GM23248 (cell line): ENCODE measurements at regions not wholly inside any gene's neighbourhood (a gene's known extent, or its start where the extent isn't known, plus 50 kb on each side); places are given as distances from the start of the nearest gene placed in this dataset.

Experiments used
- DNase-seq: peaks from one replicate; pipeline ENCODE4 v3.0.0-alpha.2; 2015
- H2AFZ ChIP-seq: fragments of 200-600 bp; sonication (generic); 2 replicates; pipeline ENCODE4 v1.6.1; 2016; ENCODE audit warnings: antibody characterized with exemption
- H3F3A ChIP-seq: fragments of 200-600 bp; sonication (generic); 2 replicates; pipeline ENCODE4 v1.6.1; 2016; ENCODE audit warnings: mild to moderate bottlenecking, antibody characterized with exemption, mixed run types; ENCODE audit not compliant: insufficient read depth
- H3K27ac ChIP-seq: fragments of 200-600 bp; sonication (generic); 2 replicates; pipeline ENCODE4 v1.5.1; 2016; ENCODE audit warnings: mild to moderate bottlenecking
- H3K27me3 ChIP-seq: fragments of 200-600 bp; sonication (generic); replicated peaks from 2 replicates; pipeline ENCODE4 v1.6.1; 2016; ENCODE audit warnings: mild to moderate bottlenecking; ENCODE audit not compliant: insufficient read depth
- H3K36me3 ChIP-seq: fragments of 200-600 bp; sonication (generic); 2 replicates; pipeline ENCODE4 v1.6.1; 2016; ENCODE audit warnings: low read depth, mild to moderate bottlenecking
- H3K4me1 ChIP-seq: fragments of 200-600 bp; sonication (generic); 2 replicates; pipeline ENCODE4 v1.6.1; 2016; ENCODE audit warnings: mild to moderate bottlenecking; ENCODE audit not compliant: insufficient read depth
- H3K4me2 ChIP-seq: fragments of 200-600 bp; sonication (generic); one replicate; pipeline ENCODE4 v1.6.1; 2016; ENCODE audit warnings: mild to moderate bottlenecking; ENCODE audit not compliant: unreplicated experiment
- H3K4me3 ChIP-seq: fragments of 200-600 bp; sonication (generic); 2 replicates; pipeline ENCODE4 v1.5.1; 2016; ENCODE audit warnings: mild to moderate bottlenecking
- H3K79me2 ChIP-seq: fragments of 200-600 bp; sonication (generic); 2 replicates; pipeline ENCODE4 v1.6.1; 2016; ENCODE audit warnings: mild to moderate bottlenecking; ENCODE audit not compliant: insufficient read depth
- H3K9ac ChIP-seq: fragments of 200-600 bp; sonication (generic); 2 replicates; pipeline ENCODE4 v1.6.1; 2016; ENCODE audit warnings: mild to moderate bottlenecking
- H3K9me2 ChIP-seq: fragments of 200-600 bp; sonication (generic); 2 replicates; pipeline ENCODE4 v1.6.1; 2016; ENCODE audit warnings: mixed run types, mild to moderate bottlenecking, moderate library complexity; ENCODE audit not compliant: insufficient read depth
- H3K9me3 ChIP-seq: fragments of 200-600 bp; sonication (generic); one replicate; pipeline ENCODE4 v1.6.1; 2017; ENCODE audit warnings: low read depth
- H4K20me1 ChIP-seq: fragments of 200-600 bp; sonication (generic); 2 replicates; pipeline ENCODE4 v1.6.0; 2016; ENCODE audit not compliant: insufficient read depth
- EZH2 ChIP-seq: fragments of 200-600 bp; sonication (generic); IDR thresholded peaks from 2 replicates; pipeline ENCODE4 v1.6.1; 2018; ENCODE audit warnings: antibody characterized with exemption, mild to moderate bottlenecking; ENCODE audit not compliant: insufficient read depth, poor library complexity, severe bottlenecking
- EZH2phosphoT487 ChIP-seq: fragments of 200-600 bp; sonication (generic); IDR thresholded peaks from 2 replicates; pipeline ENCODE4 v1.6.1; 2018; ENCODE audit warnings: antibody characterized with exemption, moderate library complexity, mild to moderate bottlenecking, low read depth; ENCODE audit not compliant: insufficient read depth
- WGBS, 2 experiments: methylation state at CpG; one replicate each; pipeline ENCODE4 v1.1.6; 2015 to 2017; ENCODE audit warnings: low lambda C conversion rate in 2 of 2, low coverage in 1 of 2; ENCODE audit errors: missing lambda C conversion rate in 2 of 2; 5-methylcytosine and 5-hydroxymethylcytosine counted together
- in situ Hi-C: fragments of 300-500 bp; cut with MboI; formaldehyde crosslinking; loops from 2 replicates; pipeline ENCODE4 v1.15.0; 2020

- Histone ChIP-seq H3K4me3 (no peak overlapping the region), H3K27ac (no peak overlapping the region), H3K9me3 (no peaks in the 10 kb centered on the region), H3K9me2 (no peaks in the 10 kb centered on the region), H3K79me2 (no peaks in the 10 kb centered on the region), H2AFZ (no peak overlapping the region), H3K4me1 (peaks cover 14% of the 10 kb centered on the region), H3K36me3 (no peaks in the 10 kb centered on the region), H3F3A (peaks cover 5% of the 10 kb centered on the region; the same call in 1 of the 2 replicates), H3K4me2 (no peak overlapping the region), H3K9ac (no peak overlapping the region), H4K20me1 (no peaks in the 10 kb centered on the region), H3K27me3 (no peaks in the 10 kb centered on the region)
- in situ Hi-C loops: no loop called here
- 82 to 83% methylated on average over 4 of the region's 4 CpGs for WGBS, 2 experiments
- DNase-seq: no peak
- TF ChIP-seq EZH2: no peak
- no peak for TF ChIP-seq EZH2phosphoT487
Observed at GRCh38 chr3:115336836-115337235, 189.7 kb upstream of the ZBTB20 start.

- no peaks in the 10 kb centered on the region for H3K27me3 ChIP-seq
- no peaks in the 10 kb centered on the region for H3K9me2 ChIP-seq
- H3K9ac ChIP-seq: no peak overlapping the region
- peaks cover 5% of the 10 kb centered on the region; the same call in 1 of the 2 replicates for H3F3A ChIP-seq
- 30 to 39% methylated on average over 4 of the region's 4 CpGs for WGBS, 2 experiments
- peak overlapping the region; percentile 65 for H3K4me2 ChIP-seq
- H3K9me3 ChIP-seq: no peaks in the 10 kb centered on the region
- H3K36me3 ChIP-seq: no peaks in the 10 kb centered on the region
- peak overlapping the region; percentile 28; the same call in 1 of the 2 replicates for H2AFZ ChIP-seq
- TF ChIP-seq EZH2phosphoT487 (no peak), EZH2 (no peak)
- H3K27ac ChIP-seq: no peak overlapping the region
- in situ Hi-C loops: no loop called here
- no peak overlapping the region for H3K4me3 ChIP-seq
- DNase-seq: peak; percentile 27
- H3K79me2 ChIP-seq: no peaks in the 10 kb centered on the region
- H4K20me1 ChIP-seq: no peaks in the 10 kb centered on the region
- peaks cover 14% of the 10 kb centered on the region for H3K4me1 ChIP-seq
Observed at GRCh38 chr3:115340586-115340985, 193.5 kb upstream of the ZBTB20 start.

GRCh38 chr3:115341208-115341607 lies 194.1 kb upstream of the ZBTB20 start:
- Histone ChIP-seq H3K79me2 (no peaks in the 10 kb centered on the region), H2AFZ (peak overlapping the region; percentile 28), H4K20me1 (no peaks in the 10 kb centered on the region), H3K36me3 (no peaks in the 10 kb centered on the region), H3K4me3 (peak overlapping the region; percentile 21), H3K9me3 (no peaks in the 10 kb centered on the region), H3K9me2 (no peaks in the 10 kb centered on the region), H3K27ac (no peak overlapping the region), H3K4me1 (peaks cover 14% of the 10 kb centered on the region), H3K27me3 (no peaks in the 10 kb centered on the region), H3F3A (peaks cover 5% of the 10 kb centered on the region; the same call in 1 of the 2 replicates), H3K4me2 (peak overlapping the region; percentile 65), H3K9ac (no peak overlapping the region)
- 16 to 18% methylated on average over 1 of the region's 1 CpG for WGBS, 2 experiments
- TF ChIP-seq EZH2phosphoT487 (no peak), EZH2 (no peak)
- peak; percentile 79 for DNase-seq
- in situ Hi-C loops: no loop called here

- TF ChIP-seq EZH2phosphoT487 (no peak), EZH2 (no peak)
- no peaks in the 10 kb centered on the region for H3K4me1 ChIP-seq
- no peak overlapping the region for H3K4me2 ChIP-seq
- H3F3A ChIP-seq: no peaks in the 10 kb centered on the region
- H3K36me3 ChIP-seq: no peaks in the 10 kb centered on the region
- no peaks in the 10 kb centered on the region for H3K27me3 ChIP-seq
- DNase-seq: no peak
- no peak overlapping the region for H3K4me3 ChIP-seq
- no peaks in the 10 kb centered on the region for H3K79me2 ChIP-seq
- no peak overlapping the region for H3K9ac ChIP-seq
- no peak overlapping the region for H3K27ac ChIP-seq
- in situ Hi-C loops: no loop called here
- H3K9me2 ChIP-seq: no peaks in the 10 kb centered on the region
- no peaks in the 10 kb centered on the region for H4K20me1 ChIP-seq
- no peaks in the 10 kb centered on the region for H3K9me3 ChIP-seq
- H2AFZ ChIP-seq: no peak overlapping the region
- 69 to 70% methylated on average over 2 of the region's 2 CpGs for WGBS, 2 experiments
Observed at GRCh38 chr3:115347737-115348136, 200.6 kb upstream of the ZBTB20 start.

- Histone ChIP-seq H3F3A (no peaks in the 10 kb centered on the region), H3K27ac (no peak overlapping the region), H3K4me2 (no peak overlapping the region), H2AFZ (no peak overlapping the region), H4K20me1 (no peaks in the 10 kb centered on the region), H3K9me3 (no peaks in the 10 kb centered on the region), H3K9ac (no peak overlapping the region), H3K27me3 (no peaks in the 10 kb centered on the region), H3K4me1 (no peaks in the 10 kb centered on the region), H3K79me2 (no peaks in the 10 kb centered on the region), H3K4me3 (no peak overlapping the region), H3K9me2 (no peaks in the 10 kb centered on the region), H3K36me3 (no peaks in the 10 kb centered on the region)
- in situ Hi-C loops: no loop called here
- 89 to 90% methylated on average over 3 of the region's 3 CpGs for WGBS, 2 experiments
- DNase-seq: no peak
- TF ChIP-seq EZH2phosphoT487 (no peak), EZH2 (no peak)
Observed at GRCh38 chr3:115348412-115348811, 201.3 kb upstream of the ZBTB20 start.
